Left hindlimb (tissue), 1 donor: ENCODE measurements at regions not wholly inside any gene's neighbourhood (a gene's known extent, or its start where the extent isn't known, plus 50 kb on each side); places are given as distances from the start of the nearest gene placed in this dataset.

Source experiments
- DNase-seq: peaks from one replicate; pipeline ENCODE4 v3.0.0-alpha.2; 2018

DNA sequence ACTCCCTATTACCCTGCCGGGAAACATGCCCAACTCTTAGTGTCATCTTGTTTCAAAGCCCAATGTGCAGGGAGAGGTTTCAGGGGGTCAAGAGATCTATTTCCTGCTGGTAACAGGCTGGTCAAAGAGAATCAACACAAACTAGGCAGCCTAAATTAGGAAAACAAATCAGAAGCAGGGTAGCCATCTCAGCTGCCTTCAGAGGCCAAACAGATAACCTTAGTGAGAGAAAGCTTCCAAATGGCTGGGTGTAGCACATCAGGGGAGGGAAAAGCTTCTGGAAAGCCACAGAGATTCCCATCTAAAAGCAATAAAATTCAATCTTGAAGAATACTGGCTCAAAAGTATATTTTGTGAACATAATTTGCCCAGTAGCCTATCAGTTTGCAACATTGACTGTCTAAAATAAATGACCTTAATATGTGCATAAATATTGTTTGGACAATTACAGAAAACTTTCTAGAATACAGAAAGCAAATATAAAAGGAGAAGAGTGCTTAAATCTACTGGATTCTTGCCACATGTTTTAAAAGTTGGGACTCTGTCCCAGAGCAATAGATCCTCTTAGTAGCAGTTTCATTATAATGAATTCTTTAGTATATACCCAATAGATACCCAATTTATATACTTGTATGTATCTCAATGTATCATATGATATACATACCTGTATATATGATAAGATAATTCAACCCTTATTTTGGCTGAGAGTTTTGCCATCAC lies 371.9 kb upstream of the RARB start:
- no peak for DNase-seq

DNA sequence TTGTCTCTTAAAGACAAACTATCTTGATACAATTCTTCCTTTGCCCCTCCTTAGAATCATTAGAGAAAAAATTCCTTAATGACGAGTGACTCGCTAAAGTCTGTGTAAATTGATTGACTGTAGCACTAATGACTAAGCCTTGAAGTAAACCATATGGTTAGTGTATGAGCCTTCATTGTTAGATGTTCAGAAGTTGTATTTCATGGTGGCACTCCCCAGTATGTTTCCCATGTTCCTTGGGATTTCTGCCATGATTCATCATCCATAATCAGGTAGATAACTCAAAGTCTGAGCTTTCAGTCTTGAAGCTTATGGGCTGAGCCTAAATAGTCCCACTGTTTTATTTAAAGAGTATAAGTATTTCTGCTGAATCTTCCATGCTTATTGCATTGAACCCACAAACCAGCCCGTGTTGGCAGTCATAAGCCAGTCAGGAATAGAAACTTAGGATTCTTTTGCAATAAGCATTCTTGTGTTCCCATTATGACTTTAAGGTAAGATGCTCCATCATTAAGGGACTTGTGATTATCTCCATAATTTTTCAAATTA lies 371.2 kb upstream of the RARB start:
- no peak for DNase-seq

DNA sequence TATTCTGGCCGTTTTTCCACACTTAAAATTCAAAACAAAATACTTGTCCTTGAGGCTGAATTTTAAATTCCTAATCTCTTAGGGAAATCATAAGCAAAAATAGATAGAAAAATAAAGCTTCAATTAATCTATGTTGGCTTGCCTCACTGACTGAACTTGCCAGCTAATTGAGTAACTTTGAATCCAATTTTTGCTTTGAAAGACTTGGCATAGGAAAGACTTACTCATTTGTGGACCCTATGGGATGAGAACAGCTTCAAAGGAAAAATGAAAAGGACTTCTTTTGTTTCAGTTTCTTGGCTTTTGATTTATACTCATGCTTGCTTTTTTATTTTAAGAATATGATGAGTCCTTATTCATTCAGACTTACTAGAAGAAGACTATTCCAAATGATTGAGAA lies 370.7 kb upstream of the RARB start:
- DNase-seq, result no peak

DNA sequence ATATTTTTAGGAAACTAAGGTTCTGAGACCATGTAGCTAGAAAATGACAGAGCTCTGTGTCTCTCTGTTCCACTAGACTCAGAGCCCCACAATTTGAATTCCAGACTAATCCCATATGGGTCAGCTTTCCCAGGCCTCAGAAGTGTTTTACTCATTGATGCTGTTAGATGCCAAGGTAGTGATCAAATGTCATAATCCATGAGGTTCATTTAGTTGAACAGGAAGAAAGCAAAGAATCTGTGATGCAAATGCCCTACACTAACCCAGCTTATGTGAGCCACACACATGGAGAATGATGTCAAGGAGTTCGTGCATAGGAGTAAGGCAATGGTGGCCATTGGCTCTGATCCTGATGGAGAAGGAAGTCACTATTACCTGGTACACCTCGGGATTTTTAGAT lies 363.4 kb upstream of the RARB start:
- DNase-seq, result no peak

DNA sequence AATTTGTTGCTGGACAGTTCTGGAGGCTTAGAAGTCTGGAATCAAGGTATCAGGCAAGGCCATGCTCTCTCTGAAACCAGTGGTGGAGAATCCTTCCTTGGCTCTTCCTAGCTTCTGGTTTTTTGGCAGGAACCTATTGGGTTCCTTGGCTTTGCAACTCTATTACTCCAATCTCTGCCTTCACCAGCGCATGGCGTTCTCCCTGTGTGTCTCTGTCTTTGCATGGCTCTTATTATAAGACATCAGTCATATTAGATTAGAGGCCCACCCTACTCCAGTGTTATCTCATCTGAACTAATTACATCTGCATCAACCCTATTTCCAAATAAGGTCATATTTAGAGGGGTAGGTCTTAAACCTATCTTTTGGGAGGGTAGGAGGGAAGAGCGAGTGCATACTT lies 358.1 kb upstream of the RARB start:
- no peak for DNase-seq

DNA sequence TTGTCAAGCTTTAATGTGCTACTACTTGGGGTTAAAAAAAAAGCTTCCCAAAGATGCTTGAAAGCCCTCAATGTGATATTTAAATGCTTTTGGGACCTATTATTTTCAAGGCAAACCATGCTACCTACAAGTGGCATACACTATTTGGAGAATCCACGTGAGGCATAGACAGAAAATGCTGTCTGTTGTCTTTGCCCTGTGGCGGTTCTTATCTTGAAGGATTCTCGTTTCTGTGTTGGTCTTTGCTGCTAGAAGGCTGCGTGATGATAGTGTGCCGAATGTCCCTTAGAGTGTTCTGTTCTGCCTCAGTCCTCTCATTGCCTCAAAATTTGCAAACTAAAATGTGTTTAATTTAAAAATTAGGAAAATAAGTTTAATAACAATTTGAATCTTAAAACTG lies 356.2 kb upstream of the RARB start:
- no peak for DNase-seq

DNA sequence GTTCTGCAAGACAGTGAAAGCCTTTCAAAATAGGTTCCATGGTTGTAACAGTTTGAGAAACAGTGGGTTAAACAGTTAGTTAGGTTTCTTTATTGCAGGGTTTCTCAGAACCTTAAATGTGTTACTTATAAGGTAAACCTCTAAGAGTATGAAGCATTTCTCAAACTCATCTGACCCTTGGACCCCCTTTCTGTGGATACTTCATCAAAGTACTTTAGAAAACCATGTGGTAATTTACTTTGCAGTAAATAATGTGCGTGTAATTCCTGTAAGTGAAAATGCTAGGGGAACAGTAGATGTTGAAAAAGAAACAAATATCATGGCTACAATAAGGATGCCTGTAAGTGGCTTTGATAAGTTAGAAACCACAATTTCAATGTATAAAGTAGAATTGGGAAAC lies 354.6 kb upstream of the RARB start:
- no peak for DNase-seq

DNA sequence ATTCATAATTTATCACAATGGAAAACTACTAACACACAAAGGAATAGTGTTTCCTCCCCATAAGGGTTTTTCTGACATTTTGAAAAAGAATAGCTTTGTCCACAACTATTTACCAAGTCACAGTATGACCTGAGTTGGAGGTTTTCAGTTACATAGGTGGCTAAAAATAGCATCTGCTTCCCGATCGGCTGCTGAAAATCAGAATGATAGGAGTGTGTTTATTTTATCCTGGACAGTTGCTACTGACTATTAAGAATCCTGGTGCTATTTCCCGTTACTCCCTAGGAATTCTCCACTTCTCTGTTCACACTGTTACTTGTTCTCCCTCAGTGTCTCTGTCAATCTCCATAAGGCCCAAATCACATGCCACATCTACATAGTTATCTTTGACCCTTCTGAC lies 353.9 kb upstream of the RARB start:
- no peak for DNase-seq

DNA sequence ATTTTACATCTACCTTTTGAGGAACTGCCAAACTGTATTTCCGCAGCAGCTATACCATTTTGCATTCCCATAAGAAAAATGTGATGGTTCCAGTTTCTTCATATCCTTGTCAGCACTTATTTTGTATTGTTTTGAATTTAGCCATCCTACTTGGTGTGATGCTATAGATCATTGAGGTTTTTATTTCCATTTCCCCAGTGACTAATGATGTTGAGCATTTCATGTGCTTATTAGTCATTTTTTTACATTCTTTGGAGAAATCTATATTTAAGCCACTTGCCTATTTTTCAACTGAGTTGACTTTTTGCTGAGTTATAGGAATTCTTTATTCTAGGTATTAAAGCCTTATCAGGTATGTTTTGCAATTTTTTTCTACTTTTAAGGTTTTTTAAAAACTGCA lies 347.6 kb upstream of the RARB start:
- no peak for DNase-seq

DNA sequence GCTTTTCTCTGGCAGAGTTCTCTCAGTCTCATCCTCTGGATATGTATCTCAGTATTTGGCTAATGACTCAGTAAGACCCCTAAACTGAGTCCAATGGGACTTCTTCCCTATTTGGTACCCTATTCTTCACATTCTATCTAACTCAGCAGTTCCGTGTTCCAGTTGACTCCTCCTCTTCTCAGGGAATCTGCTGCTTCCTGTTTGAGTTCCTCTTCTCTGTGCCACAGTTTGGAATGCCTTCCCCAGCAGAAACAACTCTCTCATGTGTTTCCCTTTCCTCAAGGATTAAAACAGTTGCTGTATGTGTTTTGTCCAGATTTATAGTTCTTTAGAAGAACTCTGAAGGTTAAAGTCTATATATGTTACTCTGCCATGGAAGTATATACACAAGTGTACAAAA lies 344.0 kb upstream of the RARB start:
- DNase-seq, result no peak

DNA sequence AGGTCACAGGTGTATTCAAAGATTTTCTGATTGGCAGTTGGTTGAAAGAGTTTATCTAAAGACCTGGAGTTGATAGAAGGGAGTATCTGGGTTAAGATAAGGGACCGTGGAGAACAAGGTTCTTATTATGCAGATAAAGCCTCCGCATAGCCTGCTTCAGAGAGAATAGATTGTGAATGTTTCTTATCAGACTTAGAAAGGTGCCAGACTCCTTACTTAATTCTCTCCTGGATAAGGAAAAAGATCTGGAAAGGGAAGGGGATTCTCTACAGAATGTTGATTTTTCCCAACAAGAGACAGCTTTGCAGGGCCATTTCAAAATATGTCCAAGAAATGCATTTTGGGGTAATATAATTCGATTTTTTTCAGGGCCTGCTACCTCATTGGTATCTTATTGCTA lies 341.3 kb upstream of the RARB start:
- DNase-seq, result no peak

DNA sequence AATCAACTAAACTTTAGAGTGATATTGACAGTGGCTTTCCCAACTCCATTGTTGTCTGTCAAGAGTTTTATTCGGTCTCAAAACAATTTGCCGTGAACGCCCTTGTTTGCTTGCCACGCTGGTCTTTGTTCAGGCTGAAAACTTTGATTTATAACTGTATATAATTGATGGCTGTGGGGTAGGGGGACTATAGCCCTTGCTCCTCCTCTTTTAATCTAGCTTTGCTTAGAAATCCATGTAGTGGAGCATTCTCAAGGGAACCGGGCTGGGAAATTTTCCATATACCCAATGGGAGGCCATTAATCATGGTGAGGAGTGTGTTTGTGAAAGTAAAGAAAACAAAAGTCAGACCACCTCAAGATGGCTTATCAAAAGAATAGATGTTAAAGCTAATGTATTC lies 339.8 kb upstream of the RARB start:
- no peak for DNase-seq

DNA sequence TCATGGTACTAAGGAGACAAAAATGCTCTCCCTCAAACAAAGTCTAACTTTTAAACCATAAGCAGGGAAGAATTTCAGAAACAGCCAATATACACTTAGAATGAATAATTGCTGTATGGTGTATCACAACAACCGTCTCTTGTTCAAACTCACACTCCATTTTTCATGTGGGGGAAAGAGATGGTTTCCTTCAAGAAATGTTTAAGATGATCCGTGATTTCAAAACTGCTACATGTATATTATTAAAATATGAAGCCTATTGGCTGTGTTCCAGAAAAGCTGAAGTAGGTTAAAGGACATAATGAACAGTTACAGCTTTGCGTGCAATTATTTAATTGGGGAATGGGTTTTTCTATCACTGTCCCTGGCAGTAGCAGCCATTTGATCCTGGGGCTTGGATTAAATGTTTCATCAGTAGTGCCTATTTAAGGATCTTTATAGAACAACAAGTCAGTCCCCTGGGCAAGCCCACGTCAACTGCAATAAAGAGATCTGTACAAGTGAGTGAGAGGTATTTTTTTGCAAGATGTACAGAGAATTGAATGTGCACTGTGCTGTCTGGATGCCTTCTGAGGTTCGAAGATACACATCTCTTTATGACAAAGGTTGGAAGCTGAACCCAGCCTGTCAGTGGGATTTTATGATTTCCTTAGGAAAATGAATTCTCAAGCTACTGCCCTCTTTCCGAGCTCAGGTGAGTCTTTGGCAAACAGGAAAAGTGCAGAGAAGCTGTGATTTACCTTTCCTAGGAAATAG lies 337.2 kb upstream of the RARB start:
- DNase-seq, result no peak

DNA sequence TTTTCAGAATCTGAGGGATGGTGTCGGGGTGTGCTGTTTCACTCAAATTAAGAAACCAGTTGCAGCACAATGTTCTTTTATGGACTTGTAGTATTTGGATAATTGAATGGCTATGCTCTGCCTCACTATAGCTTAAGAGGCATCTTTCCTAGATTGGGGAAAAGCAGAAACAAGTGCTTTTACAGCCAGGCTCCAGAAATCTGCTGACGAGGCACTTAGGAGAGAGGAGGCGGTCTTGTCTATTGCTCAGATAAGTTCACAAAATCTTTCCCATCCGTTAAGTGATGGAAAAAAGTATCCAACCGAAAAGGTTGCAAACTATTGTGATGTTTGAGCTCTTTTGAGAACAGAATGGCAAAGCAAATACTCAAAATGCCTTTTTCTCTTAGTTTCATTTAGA lies 336.1 kb upstream of the RARB start:
- no peak for DNase-seq

DNA sequence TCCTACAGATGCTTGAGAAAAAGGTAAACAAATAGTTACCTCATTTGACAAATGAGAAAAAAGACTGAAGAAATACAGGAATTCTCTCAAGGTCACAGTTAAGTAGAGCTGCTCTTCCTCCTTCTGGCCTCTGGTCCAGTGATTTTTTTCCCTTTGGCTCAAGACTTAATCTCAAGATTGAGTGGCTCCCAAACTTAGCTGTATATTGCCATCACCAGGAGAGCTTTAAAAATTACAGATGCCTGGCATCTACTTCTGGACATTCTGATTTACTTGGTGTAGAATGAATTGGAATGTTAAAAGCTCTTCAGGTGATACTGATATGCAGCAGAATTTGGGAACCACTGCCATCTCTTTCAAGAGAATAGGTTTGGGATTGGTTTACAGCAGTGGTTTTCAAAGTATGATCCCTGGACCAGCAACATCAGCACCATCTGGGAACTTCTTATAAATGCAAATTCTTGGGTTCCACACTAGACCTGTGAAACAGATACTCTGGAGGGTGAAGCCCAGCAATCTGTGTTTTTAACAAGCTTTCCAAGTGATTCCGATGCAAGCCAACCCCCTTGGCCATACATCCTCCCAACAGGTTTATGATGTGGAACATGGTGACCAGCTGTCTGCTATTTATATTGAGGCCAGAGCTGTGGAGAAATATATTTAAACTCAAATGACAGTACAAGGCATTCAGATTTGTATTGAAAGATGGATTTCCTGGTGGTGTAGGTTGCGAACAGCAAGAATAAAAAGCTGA lies 333.0 kb upstream of the RARB start:
- no peak for DNase-seq

DNA sequence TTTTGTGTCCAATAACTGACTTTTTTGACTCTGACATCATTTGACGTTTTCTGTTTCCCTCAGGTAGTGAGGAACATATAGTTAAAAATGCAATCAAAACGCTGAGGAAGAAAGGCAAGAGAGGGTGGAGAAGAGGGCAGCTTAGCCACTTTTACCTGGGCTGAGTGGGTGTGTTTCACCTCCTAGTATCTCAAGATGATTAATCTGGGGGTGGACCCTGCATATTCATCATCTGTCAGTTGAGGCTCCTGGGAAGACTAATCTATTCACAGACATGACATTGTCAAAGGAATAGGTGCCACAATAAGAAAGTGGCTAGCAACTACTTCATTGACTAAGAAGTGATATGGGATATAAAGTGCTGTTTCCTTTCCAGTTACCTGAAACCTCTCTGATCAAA lies 331.5 kb upstream of the RARB start:
- no peak for DNase-seq

DNA sequence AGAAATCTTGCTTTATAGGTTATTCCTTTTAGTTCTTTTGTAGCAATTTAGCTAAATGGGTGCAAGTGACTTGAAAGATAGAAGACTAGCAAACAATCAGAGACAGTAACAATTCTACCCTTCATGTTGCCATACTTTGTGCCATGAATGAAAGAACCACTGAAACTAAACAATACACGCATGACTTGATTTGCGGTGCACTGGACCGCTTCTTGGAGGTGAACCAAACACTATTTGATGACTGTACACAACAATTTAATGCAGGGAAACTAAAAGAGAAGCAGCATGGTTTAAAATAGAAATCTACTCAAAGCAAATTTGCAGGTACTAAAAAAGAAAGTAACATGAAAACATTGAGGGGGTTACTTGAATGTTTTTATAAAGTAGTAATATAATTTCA lies 331.0 kb upstream of the RARB start:
- DNase-seq, result no peak

DNA sequence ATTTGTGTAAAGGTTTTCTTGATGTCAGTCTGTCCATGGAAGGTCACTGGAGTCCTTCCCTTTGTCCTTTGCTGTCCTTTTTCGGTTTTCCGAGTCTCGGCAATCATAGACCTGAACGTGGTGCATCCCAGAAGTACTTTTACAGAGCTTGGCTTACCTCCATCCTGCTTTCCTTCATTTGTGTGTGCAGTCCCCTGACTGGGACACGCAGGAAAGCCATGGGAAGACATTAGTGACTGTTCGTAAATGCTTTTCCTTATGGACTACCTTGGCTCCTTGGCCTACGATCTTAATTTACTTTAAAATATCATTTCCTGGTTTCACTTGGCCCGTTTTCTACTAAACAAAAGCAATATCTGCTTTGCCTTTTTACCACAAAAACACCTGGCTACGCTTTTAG lies 328.4 kb upstream of the RARB start:
- DNase-seq, result no peak

DNA sequence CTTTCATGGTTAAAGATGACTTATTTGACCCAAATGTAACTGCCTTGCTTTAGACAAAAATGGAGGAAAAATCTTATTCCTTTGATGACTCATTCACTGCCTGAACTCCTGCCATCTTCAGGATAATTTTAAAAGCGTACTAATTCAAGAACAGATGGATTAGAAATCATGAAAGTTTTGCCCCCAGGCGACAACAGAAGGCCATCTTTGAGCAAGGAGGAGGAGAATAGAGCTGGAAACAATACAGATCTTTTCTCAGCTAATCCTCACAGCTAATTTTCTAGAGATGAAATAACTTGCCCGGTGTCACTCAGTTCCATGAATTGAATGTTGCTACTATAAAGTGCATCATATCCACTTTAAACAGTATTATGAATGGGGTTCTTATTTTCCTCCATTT lies 324.7 kb upstream of the RARB start:
- DNase-seq, result no peak

DNA sequence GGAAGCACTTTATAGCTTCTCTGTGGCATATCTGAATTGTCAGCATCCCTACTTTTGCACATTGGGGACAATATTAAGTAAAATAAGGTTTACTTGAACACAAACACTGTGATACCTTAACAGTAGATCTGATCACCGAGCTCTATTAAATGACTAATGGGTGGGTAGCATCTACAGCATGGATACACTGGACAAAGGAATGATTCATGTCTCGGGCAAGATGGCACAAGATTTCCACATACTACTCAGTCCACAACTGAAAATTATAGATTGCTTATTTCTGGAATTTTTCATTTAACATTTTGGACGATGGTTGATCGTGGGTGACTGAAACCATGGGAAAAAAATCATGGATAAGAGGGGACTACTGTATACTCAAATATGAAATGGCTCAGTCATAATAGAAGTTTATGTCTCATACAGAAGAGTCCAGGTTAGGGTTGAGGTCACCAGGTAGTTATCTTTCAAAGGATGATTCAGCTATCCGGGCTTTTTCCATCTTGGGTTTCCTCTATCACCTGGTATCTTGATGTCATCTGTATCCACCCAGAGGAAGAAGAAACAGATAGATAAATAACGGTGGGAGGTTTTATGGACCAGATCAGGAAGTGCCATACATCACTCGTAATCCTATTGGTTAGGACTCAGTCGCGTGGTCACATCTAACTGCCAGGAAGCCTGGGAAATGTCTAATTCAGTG lies 320.0 kb upstream of the RARB start:
- DNase-seq, result no peak

DNA sequence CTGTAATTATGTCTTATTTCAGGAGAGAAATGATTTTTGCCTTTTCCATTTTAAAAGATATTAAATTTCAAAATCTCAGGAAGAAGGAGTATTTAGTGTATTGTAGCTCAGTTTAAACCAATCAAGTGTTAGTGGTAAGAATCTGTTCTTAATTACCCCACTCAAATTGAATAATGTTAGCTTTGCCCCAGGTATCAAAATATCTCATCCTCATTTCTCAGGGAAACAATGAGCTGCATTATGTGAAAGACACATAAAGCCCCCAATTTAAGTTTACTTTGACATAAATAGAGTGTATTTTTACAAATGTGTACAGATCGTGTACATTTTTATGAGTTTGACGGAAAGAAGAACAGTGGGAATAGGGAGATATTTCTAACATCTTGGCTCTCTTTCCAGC lies 317.4 kb upstream of the RARB start:
- no peak for DNase-seq

DNA sequence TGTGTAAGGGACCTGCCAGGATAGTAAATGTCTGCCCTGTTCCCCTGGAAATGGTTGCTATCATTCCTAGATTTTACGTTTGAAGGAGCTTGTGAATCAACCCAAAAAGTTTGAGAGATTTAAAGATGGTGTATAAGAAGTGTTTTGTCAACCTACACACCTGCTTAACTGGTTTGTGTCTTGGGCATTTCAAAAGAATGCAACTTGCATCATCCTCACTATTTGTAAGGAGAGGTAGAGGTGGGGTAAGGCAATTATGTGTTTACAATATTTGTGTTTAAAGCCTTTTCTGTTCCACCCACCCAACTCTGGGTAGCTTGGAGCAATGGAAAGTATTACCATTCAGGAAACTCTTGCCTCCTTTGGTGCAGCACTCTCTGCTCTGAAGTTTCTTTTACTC lies 314.2 kb upstream of the RARB start:
- DNase-seq, result no peak

DNA sequence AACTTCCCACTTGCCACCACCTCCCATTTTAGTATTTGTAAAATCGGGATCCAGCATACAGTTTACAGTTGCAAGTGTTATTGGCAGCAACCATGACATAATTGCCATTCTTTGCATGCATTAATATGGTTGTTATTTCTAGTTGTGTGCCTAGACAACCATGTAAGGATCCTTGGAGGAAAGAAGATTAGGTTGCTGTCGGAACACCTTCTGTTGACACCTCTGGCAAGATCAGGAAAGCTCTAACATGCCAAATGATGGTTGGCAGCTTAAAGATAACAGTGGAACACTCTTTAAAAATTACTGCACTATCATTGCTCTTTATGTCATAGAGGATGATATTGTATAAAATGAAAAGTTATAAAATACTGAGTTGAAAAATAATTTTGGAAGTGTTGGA lies 313.5 kb upstream of the RARB start:
- no peak for DNase-seq
